ENCODE measurements at regions not wholly inside any gene's neighbourhood (a gene's known extent, or its start where the extent isn't known, plus 50 kb on each side); places are given as distances from the start of the nearest gene placed in this dataset.
"Not testable (repeated sequence)": the region's sequence is repeated elsewhere in the genome, so short reads cannot be mapped to it uniquely, and the experiment has no call there.

DNA sequence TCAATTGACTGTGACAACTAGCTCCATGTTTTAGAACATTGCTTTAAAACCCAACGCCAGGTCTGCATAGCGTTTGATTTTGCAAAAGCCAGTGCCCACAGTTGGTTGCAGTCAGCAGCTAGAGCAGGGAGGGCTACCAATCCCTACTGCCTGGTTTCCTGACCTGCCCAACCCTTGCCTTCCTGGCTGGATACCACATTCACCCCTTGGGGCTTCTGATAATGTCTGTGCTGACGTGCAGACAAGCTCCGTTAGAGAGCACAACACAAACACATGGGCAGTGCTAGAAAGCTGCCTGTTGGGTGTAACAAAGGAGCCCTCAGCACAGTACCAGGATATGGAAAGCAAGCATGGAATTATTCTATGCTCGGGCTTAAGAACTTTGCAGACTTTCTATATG is 71.4 kb upstream of the THSD7B start:
- TF ChIP-seq, protein P1, sequence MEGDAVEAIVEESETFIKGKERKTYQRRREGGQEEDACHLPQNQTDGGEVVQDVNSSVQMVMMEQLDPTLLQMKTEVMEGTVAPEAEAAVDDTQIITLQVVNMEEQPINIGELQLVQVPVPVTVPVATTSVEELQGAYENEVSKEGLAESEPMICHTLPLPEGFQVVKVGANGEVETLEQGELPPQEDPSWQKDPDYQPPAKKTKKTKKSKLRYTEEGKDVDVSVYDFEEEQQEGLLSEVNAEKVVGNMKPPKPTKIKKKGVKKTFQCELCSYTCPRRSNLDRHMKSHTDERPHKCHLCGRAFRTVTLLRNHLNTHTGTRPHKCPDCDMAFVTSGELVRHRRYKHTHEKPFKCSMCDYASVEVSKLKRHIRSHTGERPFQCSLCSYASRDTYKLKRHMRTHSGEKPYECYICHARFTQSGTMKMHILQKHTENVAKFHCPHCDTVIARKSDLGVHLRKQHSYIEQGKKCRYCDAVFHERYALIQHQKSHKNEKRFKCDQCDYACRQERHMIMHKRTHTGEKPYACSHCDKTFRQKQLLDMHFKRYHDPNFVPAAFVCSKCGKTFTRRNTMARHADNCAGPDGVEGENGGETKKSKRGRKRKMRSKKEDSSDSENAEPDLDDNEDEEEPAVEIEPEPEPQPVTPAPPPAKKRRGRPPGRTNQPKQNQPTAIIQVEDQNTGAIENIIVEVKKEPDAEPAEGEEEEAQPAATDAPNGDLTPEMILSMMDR (conservative IDR thresholded peaks at IDR 0.05; ENCODE audit: low read depth, low read length): no peak
- no peak for TF ChIP-seq EZH2 (IDR thresholded peaks at IDR 0.05; ENCODE audit: borderline replicate concordance, low read depth, low read length, poor library complexity, severe bottlenecking)
- Histone ChIP-seq H3K4me3 (ENCODE audit: low read depth, low read length, poor library complexity, severe bottlenecking) (no peak overlapping the region), H3K9me3 (ENCODE audit: low read depth, low read length, poor library complexity, severe bottlenecking) (no peaks in the 10 kb centered on the region), H3K4me1 (ENCODE audit: insufficient read depth, low read length, poor library complexity, severe bottlenecking) (no peaks in the 10 kb centered on the region), H3K27ac (ENCODE audit: low read depth, low read length, poor library complexity, severe bottlenecking) (no peak overlapping the region), H3K36me3 (ENCODE audit: insufficient read depth, low read length, poor library complexity, severe bottlenecking) (no peaks in the 10 kb centered on the region), H3K27me3 (replicated peaks; ENCODE audit: insufficient read depth, low read depth, low read length, poor library complexity) (no peaks in the 10 kb centered on the region)
- ChIA-PET POLR2A (ENCODE audit: low non-redundant PET) (no interaction called here), CTCF (no interaction called here)
- intact Hi-C loops (cut with micrococcal nuclease; ENCODE audit: unreplicated experiment): no loop called here
- no TSS peak for BruUV-seq (replicated peaks)
- no peak for DNase-seq (ENCODE audit: low spot score)

GRCh38 chr2:136680079-136680478 is 85.3 kb upstream of the THSD7B start:
- intact Hi-C loops (cut with micrococcal nuclease; ENCODE audit: unreplicated experiment); DNase-seq (ENCODE audit: low spot score); CTCF ChIA-PET: not testable (repeated sequence)

GRCh38 chr2:136665736-136666135 is 99.6 kb upstream of the THSD7B start:
- POLR2A ChIA-PET (ENCODE audit: low non-redundant PET): no interaction called here
- no TSS peak for BruUV-seq (replicated peaks)

More at GRCh38 chr2:136680079-136680478, 85.3 kb upstream of the THSD7B start:
- H3K9me3 ChIP-seq (ENCODE audit: low read depth, low read length, poor library complexity, severe bottlenecking); H3K36me3 ChIP-seq (ENCODE audit: insufficient read depth, low read length, poor library complexity, severe bottlenecking); H3K4me3 ChIP-seq (ENCODE audit: low read depth, low read length, poor library complexity, severe bottlenecking); POLR2A ChIA-PET (ENCODE audit: low non-redundant PET); BruUV-seq (replicated peaks); H3K27me3 ChIP-seq (replicated peaks; ENCODE audit: insufficient read depth, low read depth, low read length, poor library complexity); H3K4me1 ChIP-seq (ENCODE audit: insufficient read depth, low read length, poor library complexity, severe bottlenecking); H3K27ac ChIP-seq (ENCODE audit: low read depth, low read length, poor library complexity, severe bottlenecking): not testable (repeated sequence)

More at GRCh38 chr2:136665736-136666135, 99.6 kb upstream of the THSD7B start:
- no peaks in the 10 kb centered on the region for H3K36me3 ChIP-seq (ENCODE audit: insufficient read depth, low read length, poor library complexity, severe bottlenecking)
- H3K27me3 ChIP-seq (replicated peaks; ENCODE audit: insufficient read depth, low read depth, low read length, poor library complexity): no peaks in the 10 kb centered on the region
- no peaks in the 10 kb centered on the region for H3K4me1 ChIP-seq (ENCODE audit: insufficient read depth, low read length, poor library complexity, severe bottlenecking)
- CTCF ChIA-PET: no interaction called here
- intact Hi-C loops (cut with micrococcal nuclease; ENCODE audit: unreplicated experiment): loop anchor here (10.0 kb wide), 1 partner anchor 241 kb away; no protein-coding TSS in a partner anchor
- no peak overlapping the region for H3K27ac ChIP-seq (ENCODE audit: low read depth, low read length, poor library complexity, severe bottlenecking)
- no peaks in the 10 kb centered on the region for H3K9me3 ChIP-seq (ENCODE audit: low read depth, low read length, poor library complexity, severe bottlenecking)
- TF ChIP-seq EZH2 (IDR thresholded peaks at IDR 0.05; ENCODE audit: borderline replicate concordance, low read depth, low read length, poor library complexity, severe bottlenecking): no peak
- TF ChIP-seq, protein P1 (conservative IDR thresholded peaks at IDR 0.05; ENCODE audit: low read depth, low read length): no peak
- no peak overlapping the region for H3K4me3 ChIP-seq (ENCODE audit: low read depth, low read length, poor library complexity, severe bottlenecking)
- no peak for DNase-seq (ENCODE audit: low spot score)
